GM12874 (cell line): ENCODE measurements at regions not wholly inside any gene's neighbourhood (a gene's known extent, or its start where the extent isn't known, plus 50 kb on each side); places are given as distances from the start of the nearest gene placed in this dataset.

Source experiments
- TF ChIP-seq, protein P1 (sequence below): IDR thresholded peaks from 2 replicates; pipeline ENCODE4 v1.5.1; 2011; ENCODE audit warnings: low read depth, mild to moderate bottlenecking, control low read depth, low read length, moderate library complexity; ENCODE audit not compliant: insufficient read depth

DNA sequence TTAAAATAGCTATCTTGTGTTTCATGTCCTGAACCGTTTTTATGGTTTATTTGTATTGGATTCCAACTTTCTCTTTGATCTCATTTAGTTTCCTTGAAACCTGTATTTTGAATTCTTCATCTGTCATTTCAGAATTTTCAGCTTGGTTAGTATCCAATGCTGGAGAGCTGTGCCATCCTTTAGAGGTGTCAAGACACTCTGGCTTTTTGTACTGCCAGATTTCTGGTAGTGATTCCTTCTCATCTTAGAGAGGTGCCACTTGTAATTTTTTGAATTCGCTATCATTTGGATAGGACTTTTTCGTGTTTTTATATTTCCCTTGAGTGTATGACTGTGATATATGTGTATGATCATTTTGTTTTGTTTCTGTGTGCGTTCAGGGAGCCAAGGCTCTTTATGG, 591.4 kb downstream of the ADCYAP1 start:
- TF ChIP-seq, protein P1, sequence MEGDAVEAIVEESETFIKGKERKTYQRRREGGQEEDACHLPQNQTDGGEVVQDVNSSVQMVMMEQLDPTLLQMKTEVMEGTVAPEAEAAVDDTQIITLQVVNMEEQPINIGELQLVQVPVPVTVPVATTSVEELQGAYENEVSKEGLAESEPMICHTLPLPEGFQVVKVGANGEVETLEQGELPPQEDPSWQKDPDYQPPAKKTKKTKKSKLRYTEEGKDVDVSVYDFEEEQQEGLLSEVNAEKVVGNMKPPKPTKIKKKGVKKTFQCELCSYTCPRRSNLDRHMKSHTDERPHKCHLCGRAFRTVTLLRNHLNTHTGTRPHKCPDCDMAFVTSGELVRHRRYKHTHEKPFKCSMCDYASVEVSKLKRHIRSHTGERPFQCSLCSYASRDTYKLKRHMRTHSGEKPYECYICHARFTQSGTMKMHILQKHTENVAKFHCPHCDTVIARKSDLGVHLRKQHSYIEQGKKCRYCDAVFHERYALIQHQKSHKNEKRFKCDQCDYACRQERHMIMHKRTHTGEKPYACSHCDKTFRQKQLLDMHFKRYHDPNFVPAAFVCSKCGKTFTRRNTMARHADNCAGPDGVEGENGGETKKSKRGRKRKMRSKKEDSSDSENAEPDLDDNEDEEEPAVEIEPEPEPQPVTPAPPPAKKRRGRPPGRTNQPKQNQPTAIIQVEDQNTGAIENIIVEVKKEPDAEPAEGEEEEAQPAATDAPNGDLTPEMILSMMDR = no peak

DNA sequence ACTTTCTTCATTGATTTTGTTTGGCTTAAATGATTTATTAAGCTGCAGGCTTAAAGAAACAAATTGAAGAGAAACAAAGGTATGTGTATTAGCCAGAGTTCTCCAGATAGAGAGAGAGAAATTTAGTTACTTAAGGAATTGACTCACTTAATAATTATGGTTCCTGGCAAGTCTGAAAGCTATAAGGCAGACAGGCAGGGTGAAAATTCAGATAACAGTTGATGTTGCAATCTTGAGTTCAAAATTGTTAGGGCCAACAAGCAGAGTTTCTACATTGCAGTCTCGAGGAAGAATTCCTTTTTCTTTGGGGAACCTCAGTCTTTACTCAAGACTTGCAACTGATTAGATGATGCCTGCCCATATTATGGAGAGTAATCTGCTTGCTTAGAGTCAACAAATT, 593.5 kb downstream of the ADCYAP1 start:
- TF ChIP-seq, protein P1 = no peak

DNA sequence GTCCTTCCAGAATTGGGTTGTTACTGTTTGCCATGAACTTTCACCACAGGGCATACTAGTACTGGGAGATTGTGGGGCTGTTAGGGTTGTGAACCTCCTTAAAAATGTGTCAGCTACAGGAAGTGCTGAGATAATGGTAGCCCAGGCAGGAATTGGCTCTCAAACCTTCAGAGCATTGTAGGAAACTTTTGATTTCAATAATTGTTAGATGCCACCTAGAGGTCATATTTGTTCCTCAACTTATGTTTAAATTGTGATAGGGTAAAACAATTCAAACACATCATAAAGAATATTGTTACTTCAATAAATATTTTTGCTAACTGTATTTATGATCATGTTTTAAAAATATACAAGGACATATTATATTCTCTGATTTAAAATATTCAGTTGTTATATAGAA, 594.6 kb downstream of the ADCYAP1 start:
- TF ChIP-seq, protein P1 = no peak

DNA sequence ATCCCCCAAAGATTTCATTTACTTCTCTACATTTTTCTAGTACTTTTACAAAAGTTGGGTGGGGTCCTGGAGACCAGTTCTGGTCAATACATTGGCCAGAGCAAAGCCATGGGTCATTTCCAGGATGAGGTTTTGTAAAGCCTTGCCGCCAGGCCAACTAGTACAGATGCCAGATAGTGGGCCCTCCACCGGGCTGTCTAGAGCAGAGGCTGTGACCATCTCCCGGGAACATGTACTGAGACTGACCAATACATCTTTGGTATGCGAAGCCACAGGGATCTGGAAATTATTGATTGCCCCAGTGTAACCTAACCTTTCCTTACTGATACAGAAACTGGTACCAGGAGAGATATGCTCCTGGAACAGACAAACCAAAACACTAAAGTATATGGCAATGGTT, 599.2 kb downstream of the ADCYAP1 start:
- TF ChIP-seq, protein P1 = no peak

DNA sequence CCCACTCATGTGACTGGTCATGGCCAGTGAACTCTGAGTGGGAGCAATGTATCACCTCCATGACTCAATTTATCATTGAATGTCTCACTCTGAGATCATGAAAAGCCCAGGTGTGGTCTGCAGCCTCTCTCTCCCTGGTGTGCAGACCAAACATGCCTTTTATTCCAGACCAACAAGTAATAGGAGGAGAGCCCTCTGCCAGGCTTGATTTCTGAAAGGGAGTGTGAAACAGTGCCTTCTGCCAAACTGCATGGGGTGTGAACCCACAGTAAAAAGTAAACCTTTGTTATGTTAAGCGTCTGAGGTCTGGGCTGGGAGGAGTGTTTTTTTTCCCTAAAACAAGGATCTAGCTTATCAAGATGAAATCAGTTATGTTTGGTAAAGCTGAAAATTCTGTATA, 601.2 kb downstream of the ADCYAP1 start:
- TF ChIP-seq, protein P1 = no peak

DNA sequence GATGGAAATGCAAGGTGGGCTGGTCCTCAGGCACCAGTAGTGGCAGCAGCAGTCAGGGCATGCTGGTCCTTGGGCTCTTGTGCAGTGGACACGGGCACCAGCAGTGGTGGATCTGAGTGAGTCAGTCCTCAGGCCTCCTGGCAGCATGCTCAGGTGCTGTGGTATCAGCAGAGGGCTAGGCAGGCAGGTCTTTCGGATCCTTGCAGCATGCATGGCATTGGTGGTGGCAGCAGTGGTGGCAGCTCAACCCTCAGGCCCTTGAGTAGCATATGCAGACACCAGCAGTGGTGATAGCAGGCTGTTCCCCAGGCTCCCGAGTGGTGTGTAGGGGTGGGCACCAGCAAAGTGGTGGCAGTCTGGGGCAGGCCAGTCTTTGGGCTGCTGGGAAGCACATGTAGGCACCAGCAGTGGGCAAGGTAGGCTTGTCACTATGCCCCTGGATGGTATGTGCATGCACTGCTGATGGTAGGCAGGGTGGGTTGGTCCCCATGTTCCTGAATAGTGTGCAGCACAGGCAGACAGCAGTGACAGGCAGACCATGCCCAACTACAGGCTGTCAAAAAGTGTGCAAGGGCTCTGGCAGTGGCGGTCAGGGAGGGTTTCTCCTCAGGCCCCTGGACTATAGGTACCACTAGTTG, 606.0 kb downstream of the ADCYAP1 start:
- TF ChIP-seq, protein P1 = no peak

DNA sequence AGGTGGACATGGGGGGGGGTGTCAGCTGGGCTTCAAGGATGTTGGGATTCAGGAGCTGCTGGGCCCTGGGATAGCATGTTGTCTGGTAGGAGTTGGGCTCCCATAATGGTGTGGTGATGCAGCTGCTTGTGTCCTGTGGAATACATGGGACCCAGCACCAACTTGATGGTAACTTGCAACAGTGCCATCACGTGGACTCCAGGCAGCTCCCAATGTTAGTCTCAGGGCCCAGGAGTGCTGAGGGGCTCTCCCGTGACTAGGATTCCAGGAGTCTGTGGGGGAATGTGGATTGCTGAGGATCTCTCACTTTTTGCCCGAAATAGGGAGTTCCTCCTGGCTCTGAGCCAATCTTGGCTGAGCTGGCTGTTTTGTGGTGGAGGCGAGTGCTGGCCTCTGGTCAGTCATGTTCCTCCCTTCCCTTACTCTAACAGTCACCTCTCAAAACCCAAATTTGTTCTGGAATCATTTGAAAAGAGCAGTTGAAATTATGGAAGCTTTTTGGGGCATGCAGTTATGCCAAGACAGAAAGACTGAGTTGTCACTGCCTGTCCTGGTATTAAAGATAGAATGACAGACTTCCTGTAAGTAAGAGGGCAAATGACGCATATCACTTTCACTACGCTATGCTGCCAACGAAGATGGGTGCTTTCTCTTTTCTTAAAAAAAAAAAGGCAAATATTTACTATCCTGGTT, 607.1 kb downstream of the ADCYAP1 start:
- TF ChIP-seq, protein P1 = no peak
